GM12874 (cell line): ENCODE measurements at regions not wholly inside any gene's neighbourhood (a gene's known extent, or its start where the extent isn't known, plus 50 kb on each side); places are given as distances from the start of the nearest gene placed in this dataset.

Experiments
- TF ChIP-seq, protein P1 (sequence below): IDR thresholded peaks from 2 replicates; pipeline ENCODE4 v1.5.1; 2011; ENCODE audit warnings: low read depth, mild to moderate bottlenecking, control low read depth, low read length, moderate library complexity; ENCODE audit not compliant: insufficient read depth

DNA sequence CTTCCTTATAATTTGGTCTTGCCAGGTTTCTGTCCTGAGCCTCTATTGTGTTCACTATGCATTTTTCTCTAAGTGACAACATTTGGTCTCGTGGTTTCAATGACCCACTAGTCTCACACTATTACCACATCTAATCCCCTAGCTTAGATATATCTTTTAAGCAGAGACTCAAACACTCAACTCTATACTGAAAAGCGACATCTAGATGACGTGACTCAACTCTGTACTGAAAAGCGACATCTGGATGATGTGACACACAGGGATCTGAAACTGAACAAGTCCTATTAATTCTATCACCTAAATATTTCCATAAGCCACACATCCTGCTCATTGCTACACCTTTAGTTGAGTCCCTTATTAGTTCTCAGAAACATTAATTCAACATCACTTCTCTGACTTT, 141.7 kb upstream of the MBNL1 start:
- TF ChIP-seq, protein P1, sequence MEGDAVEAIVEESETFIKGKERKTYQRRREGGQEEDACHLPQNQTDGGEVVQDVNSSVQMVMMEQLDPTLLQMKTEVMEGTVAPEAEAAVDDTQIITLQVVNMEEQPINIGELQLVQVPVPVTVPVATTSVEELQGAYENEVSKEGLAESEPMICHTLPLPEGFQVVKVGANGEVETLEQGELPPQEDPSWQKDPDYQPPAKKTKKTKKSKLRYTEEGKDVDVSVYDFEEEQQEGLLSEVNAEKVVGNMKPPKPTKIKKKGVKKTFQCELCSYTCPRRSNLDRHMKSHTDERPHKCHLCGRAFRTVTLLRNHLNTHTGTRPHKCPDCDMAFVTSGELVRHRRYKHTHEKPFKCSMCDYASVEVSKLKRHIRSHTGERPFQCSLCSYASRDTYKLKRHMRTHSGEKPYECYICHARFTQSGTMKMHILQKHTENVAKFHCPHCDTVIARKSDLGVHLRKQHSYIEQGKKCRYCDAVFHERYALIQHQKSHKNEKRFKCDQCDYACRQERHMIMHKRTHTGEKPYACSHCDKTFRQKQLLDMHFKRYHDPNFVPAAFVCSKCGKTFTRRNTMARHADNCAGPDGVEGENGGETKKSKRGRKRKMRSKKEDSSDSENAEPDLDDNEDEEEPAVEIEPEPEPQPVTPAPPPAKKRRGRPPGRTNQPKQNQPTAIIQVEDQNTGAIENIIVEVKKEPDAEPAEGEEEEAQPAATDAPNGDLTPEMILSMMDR: no peak

DNA sequence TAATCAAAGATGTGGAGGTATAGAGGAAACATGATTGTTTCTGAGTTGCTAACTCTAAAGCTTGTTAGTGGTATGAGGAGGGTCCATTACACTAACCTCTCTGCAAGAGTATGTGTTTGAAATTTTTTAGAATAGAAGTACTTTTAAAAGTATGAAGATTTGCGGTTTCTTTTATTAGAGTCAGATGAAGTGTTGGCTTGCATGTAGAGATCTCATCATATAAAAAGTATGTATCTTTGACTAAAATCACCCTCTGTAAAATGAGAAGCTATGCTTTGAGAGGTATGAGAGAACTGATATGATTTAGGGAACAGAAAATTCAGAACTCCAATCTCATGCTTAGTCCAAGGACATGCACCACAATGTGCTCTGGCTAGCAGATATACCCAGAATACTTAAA, 140.4 kb upstream of the MBNL1 start:
- TF ChIP-seq, protein P1: no peak

DNA sequence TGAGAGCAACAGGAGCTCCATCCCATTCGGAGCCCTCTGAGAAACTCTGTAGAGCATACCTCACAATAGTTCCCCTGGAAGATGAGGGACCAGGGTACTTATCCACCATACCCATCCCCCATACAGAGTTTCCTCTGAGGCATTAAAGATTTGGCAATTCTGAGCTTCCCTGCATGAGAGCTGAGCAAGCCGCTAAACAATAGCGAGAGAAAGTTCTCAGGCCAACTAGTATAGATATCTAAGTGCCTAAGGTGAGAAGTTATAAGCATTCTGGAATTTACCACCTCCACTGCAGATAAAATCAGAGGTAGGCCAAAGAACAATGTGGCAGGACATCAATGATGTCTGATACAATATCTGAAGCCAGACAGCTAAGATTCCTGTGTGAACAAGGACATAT, 129.1 kb upstream of the MBNL1 start:
- TF ChIP-seq, protein P1: no peak

DNA sequence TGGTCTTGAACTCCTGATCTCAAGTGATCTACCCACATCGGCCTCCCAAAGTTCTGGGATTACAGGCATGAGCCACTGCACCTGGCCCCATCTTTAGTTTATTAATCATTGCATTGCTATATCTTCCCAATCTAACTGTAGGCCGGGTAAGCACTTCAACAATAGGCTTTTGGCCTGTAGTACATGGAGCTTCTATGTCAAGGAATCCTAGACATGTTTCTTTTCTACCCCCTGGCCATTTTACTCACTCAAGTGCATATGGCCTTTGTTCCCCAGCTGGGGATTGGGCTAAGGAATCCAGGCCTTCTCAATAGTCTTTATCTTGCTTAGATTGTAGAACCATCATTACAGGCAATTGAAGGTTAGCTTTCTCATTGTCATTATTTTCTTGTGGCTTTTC, 122.3 kb upstream of the MBNL1 start:
- TF ChIP-seq, protein P1: no peak

DNA sequence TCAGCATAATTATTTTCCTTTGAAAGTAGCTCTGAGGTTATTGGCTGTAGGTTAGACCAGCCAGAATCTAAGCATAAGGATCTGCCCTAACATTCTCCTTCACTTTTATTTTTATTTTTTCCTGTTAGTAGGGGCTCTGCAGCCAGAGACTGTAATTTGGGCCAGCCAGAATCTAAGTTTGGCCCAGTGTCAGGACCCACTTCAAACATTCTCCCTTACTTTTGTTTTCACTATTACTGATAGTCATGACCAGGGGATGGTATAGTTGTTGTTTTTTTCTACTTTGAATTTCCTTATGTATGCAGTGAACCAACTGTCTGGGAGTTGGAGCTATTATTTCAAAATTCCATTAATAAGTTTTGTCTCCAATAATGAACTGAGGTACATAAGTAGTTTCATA, 121.0 kb upstream of the MBNL1 start:
- TF ChIP-seq, protein P1: no peak

DNA sequence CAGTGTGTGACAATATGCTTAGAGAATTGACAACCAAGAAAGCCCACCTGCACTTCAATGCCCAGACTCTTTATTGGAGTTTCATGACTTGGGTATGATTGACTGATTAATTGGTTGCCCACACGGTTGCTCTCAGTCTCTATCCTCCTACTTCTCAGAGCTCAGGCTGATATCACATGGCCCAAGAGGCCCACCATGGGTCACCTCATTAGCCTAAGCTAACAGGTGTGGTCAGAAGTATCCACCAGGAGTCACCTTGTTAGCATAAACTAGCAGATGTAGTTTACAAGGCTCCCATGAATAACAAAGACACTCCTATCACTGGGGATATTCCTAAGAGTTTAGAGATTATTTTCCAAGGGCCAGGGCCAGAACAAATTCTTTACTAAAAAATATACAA, 120.2 kb upstream of the MBNL1 start:
- TF ChIP-seq, protein P1: no peak

DNA sequence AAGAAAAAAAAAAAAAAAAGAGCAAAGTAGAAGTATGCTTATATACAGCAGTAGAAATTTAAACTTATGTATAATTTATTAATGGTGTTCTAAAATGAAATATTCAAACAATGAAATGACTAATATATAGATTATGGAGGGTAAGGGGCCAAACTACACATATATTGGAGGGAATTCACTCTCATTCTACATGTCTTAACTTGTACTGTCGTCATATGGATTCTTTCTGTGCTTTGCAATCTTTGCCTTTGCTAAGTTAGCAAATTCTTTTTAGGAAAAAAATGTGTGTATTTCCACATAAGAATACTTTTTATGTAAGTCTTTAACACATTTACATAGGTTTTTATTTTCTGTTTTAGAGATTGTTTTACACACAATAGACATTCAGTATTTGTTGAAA, 118.9 kb upstream of the MBNL1 start:
- TF ChIP-seq, protein P1: no peak
